ENCODE measurements at regions not wholly inside any gene's neighbourhood (a gene's known extent, or its start where the extent isn't known, plus 50 kb on each side); places are given as distances from the start of the nearest gene placed in this dataset.

- POLR2A ChIA-PET = no interaction called here
- CTCF ChIA-PET = interaction anchor here (1.9 kb wide), 1 partner anchor 14 kb away, joined by 4 read pairs; no protein-coding TSS in a partner anchor
- TF ChIP-seq CTCF (IDR thresholded peaks at IDR 0.05; ENCODE audit: control extremely low read depth, extremely low read depth, low read depth, missing control alignments) = no peak
- DNase-seq (ENCODE audit: extremely low spot score) = no peak
Measured at GRCh38 chr3:73917643-73918042, 292.9 kb upstream of the PDZRN3 start.

GRCh38 chr3:73915886-73916285 is 291.1 kb upstream of the PDZRN3 start:
- CTCF ChIA-PET = no interaction called here
- DNase-seq (ENCODE audit: extremely low spot score) = no peak
- POLR2A ChIA-PET = no interaction called here
- no peak for TF ChIP-seq CTCF (IDR thresholded peaks at IDR 0.05; ENCODE audit: control extremely low read depth, extremely low read depth, low read depth, missing control alignments)

- no peak for DNase-seq (ENCODE audit: extremely low spot score)
- TF ChIP-seq CTCF (IDR thresholded peaks at IDR 0.05; ENCODE audit: control extremely low read depth, extremely low read depth, low read depth, missing control alignments) = no peak
- CTCF ChIA-PET = interaction anchor here (1.3 kb wide), 1 partner anchor 12 kb away, joined by 4 read pairs; no protein-coding TSS in a partner anchor
- POLR2A ChIA-PET = no interaction called here
Measured at GRCh38 chr3:73908218-73908617, 283.5 kb upstream of the PDZRN3 start.

- ChIA-PET POLR2A (no interaction called here), CTCF (no interaction called here)
Measured at GRCh38 chr3:73901686-73902085, 276.9 kb upstream of the PDZRN3 start.

GRCh38 chr3:73894474-73895213 is 269.9 kb upstream of the PDZRN3 start:
- no peak for TF ChIP-seq CTCF (IDR thresholded peaks at IDR 0.05; ENCODE audit: control extremely low read depth, extremely low read depth, low read depth, missing control alignments)
- DNase-seq (ENCODE audit: extremely low spot score) = no peak
- ChIA-PET POLR2A (no interaction called here), CTCF (no interaction called here)

More at GRCh38 chr3:73901686-73902085, 276.9 kb upstream of the PDZRN3 start:
- DNase-seq (ENCODE audit: extremely low spot score) = no peak
- no peak for TF ChIP-seq CTCF (IDR thresholded peaks at IDR 0.05; ENCODE audit: control extremely low read depth, extremely low read depth, low read depth, missing control alignments)

- ChIA-PET POLR2A (no interaction called here), CTCF (interaction anchor here (1.2 kb wide), 1 partner anchor 15 kb away, joined by 3 read pairs; no protein-coding TSS in a partner anchor)
- TF ChIP-seq CTCF (IDR thresholded peaks at IDR 0.05; ENCODE audit: control extremely low read depth, extremely low read depth, low read depth, missing control alignments) = no peak
- no peak for DNase-seq (ENCODE audit: extremely low spot score)
Measured at GRCh38 chr3:73893089-73893488, 268.3 kb upstream of the PDZRN3 start.

Data from GM10248 (cell line).